ENCODE measurements at regions not wholly inside any gene's neighbourhood (a gene's known extent, or its start where the extent isn't known, plus 50 kb on each side); places are given as distances from the start of the nearest gene placed in this dataset.

GRCh38 chr5:115374057-115374775 lies 77.8 kb upstream of the CCDC112 start:
- H3K27ac ChIP-seq (ENCODE audit: low read length), result no peak overlapping the region
- H3K9ac ChIP-seq (ENCODE audit: low read length), result no peak overlapping the region
- H3K79me2 ChIP-seq (ENCODE audit: low read length), result no peaks in the 10 kb centered on the region
- ChIA-PET POLR2A (ENCODE audit: unreplicated experiment) (no interaction called here), CTCF (no interaction called here)
- H3K4me2 ChIP-seq (ENCODE audit: low read length), result no peak overlapping the region
- no TSS peak for BruUV-seq (replicated peaks)
- peaks cover 29% of the 10 kb centered on the region for H3K4me1 ChIP-seq (ENCODE audit: insufficient read depth, low read length)
- DNase-seq (no peak), ATAC-seq (no peak)
- no peaks in the 10 kb centered on the region for H3K27me3 ChIP-seq (ENCODE audit: low read length)
- H4K20me1 ChIP-seq (ENCODE audit: low read length), result no peaks in the 10 kb centered on the region
- H3K4me3 ChIP-seq (ENCODE audit: low read length), result no peak overlapping the region
- no peaks in the 10 kb centered on the region for H3K9me2 ChIP-seq (replicated peaks; ENCODE audit: low read length)
- H2AFZ ChIP-seq (ENCODE audit: low read length), result no peak overlapping the region
- no peak for TF ChIP-seq EZH2phosphoT487 (IDR thresholded peaks at IDR 0.05; ENCODE audit: borderline replicate concordance, low read length)
- peak; percentile 27; the same call in 1 of the 2 replicates for TF ChIP-seq CTCF (conservative IDR thresholded peaks at IDR 0.05; ENCODE audit: low read depth, low read length)
- intact Hi-C loops (cut with micrococcal nuclease), result no loop called here
- no peaks in the 10 kb centered on the region for H3F3A ChIP-seq (ENCODE audit: low read length, unreplicated experiment)
- no peaks in the 10 kb centered on the region for H3K9me3 ChIP-seq (ENCODE audit: low read length)
- no peaks in the 10 kb centered on the region for H3K36me3 ChIP-seq (ENCODE audit: low read depth, low read length)

- no peak for TF ChIP-seq EZH2 (IDR thresholded peaks at IDR 0.05; ENCODE audit: low read length, unreplicated experiment)
- TF ChIP-seq EZH2phosphoT487 (IDR thresholded peaks at IDR 0.05; ENCODE audit: borderline replicate concordance, low read length), result no peak
- no peak for TF ChIP-seq CTCF (conservative IDR thresholded peaks at IDR 0.05; ENCODE audit: low read depth, low read length)
- Histone ChIP-seq H3K9ac (ENCODE audit: low read length) (no peak overlapping the region), H3K27me3 (ENCODE audit: low read length) (no peaks in the 10 kb centered on the region), H3K4me1 (ENCODE audit: insufficient read depth, low read length) (peaks cover 13% of the 10 kb centered on the region), H3F3A (ENCODE audit: low read length, unreplicated experiment) (no peaks in the 10 kb centered on the region), H3K79me2 (ENCODE audit: low read length) (no peaks in the 10 kb centered on the region), H4K20me1 (ENCODE audit: low read length) (no peaks in the 10 kb centered on the region), H3K4me2 (ENCODE audit: low read length) (no peak overlapping the region), H3K9me3 (ENCODE audit: low read length) (no peaks in the 10 kb centered on the region), H2AFZ (ENCODE audit: low read length) (no peak overlapping the region), H3K9me2 (replicated peaks; ENCODE audit: low read length) (no peaks in the 10 kb centered on the region), H3K27ac (ENCODE audit: low read length) (no peak overlapping the region), H3K36me3 (ENCODE audit: low read depth, low read length) (no peaks in the 10 kb centered on the region), H3K4me3 (ENCODE audit: low read length) (no peak overlapping the region)
- peak; percentile 89 for ATAC-seq
- DNase-seq, result peak; percentile 50
- intact Hi-C loops (cut with micrococcal nuclease), result no loop called here
- ChIA-PET CTCF (no interaction called here), POLR2A (ENCODE audit: unreplicated experiment) (interaction anchor here (0.5 to 0.6 kb wide), 2 partner anchors 65 to 172 kb away, joined by 3 to 5 read pairs; partner anchors contain the start of gene FEM1C)
- BruUV-seq (replicated peaks), result no TSS peak
Observed at GRCh38 chr5:115372146-115372545, 75.7 kb upstream of the CCDC112 start.

DNA sequence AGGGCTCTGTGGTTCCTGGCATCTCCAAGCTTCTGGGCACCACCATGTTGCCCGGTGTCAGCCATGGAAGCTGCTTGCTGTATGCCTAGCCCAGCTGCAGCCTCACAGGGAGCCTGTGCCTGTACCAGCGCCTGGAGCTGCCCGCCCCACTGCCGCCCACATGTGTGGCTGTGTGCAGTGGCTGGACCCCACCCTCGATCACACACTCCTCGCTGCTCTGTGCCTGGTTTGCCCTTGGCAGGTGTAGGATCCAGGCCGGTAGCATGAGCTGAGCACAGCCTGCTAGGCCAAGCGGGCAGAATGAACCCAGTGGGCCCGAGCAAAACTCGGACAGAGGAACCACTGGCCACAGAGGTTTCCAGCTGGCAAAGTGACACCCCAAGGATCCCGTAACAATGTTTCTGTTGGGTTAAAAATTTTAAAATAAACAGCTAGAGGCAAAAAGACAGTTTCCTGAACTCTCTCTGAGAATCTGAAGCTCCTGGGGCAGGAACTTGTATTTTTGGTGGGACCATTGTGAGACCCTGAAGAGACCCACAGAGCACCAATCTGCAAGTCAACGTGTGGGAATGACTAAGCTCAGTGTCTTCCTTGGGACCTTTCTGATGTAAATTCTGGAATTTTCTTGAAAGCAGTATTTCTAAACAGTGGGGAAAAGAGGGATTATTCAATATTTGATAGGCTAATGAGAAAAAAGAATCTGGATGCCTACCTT lies 73.1 kb upstream of the CCDC112 start:
- Histone ChIP-seq H3K79me2 (ENCODE audit: low read length) (no peaks in the 10 kb centered on the region), H4K20me1 (ENCODE audit: low read length) (no peaks in the 10 kb centered on the region), H3K27me3 (ENCODE audit: low read length) (no peaks in the 10 kb centered on the region), H3K9me2 (replicated peaks; ENCODE audit: low read length) (no peaks in the 10 kb centered on the region), H3K9ac (ENCODE audit: low read length) (no peak overlapping the region), H3K9me3 (ENCODE audit: low read length) (no peaks in the 10 kb centered on the region), H3K4me2 (ENCODE audit: low read length) (no peak overlapping the region), H3F3A (ENCODE audit: low read length, unreplicated experiment) (no peaks in the 10 kb centered on the region), H3K27ac (ENCODE audit: low read length) (no peak overlapping the region), H3K36me3 (ENCODE audit: low read depth, low read length) (no peaks in the 10 kb centered on the region), H2AFZ (ENCODE audit: low read length) (no peak overlapping the region), H3K4me3 (ENCODE audit: low read length) (no peak overlapping the region), H3K4me1 (ENCODE audit: insufficient read depth, low read length) (peaks cover 22% of the 10 kb centered on the region)
- DNase-seq, result no peak
- no TSS peak for BruUV-seq (replicated peaks)
- ATAC-seq, result no peak
- ChIA-PET POLR2A (ENCODE audit: unreplicated experiment) (no interaction called here), CTCF (no interaction called here)
- TF ChIP-seq CTCF (conservative IDR thresholded peaks at IDR 0.05; ENCODE audit: low read depth, low read length), result no peak
- TF ChIP-seq EZH2 (IDR thresholded peaks at IDR 0.05; ENCODE audit: low read length, unreplicated experiment), result no peak
- TF ChIP-seq EZH2phosphoT487 (IDR thresholded peaks at IDR 0.05; ENCODE audit: borderline replicate concordance, low read length), result no peak
- intact Hi-C loops (cut with micrococcal nuclease), result no loop called here
